ENCODE measurements at regions not wholly inside any gene's neighbourhood (a gene's known extent, or its start where the extent isn't known, plus 50 kb on each side); places are given as distances from the start of the nearest gene placed in this dataset.

DNA sequence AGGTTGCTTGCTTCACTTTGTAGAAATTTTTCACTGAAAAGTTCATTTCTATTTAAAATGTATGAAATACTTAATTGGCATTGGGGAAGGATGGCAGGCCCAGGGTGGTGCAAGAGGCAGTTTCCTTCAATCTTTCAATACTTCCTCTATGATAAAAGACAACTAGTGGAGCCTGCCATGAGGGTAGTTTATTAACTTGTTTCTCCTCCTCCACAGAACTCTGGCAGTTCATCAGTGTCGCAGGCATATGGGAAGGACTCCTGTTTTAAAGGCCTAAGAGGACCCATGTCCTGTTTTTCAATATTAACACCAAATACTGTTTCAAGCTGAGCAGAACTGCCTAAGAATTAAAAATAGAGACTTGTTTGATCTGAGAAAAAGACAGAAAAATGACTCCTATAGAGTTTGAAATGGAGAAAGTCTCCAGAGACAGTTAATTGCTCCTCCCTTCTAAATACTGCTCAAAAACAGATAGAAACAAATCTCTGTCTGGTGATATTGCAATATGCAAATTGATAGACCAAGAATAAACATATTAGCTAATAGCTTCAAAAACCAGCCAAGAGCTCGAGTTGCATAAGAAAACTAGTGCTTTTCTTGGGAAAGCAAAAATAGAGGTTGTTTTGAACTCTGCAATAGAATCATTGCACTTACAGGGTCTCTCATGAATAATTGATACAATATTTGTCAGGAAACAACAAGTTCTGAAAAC, 665.7 kb upstream of the SLC35B3 start:
- DNase-seq (no peak), ATAC-seq (no peak)
- Histone ChIP-seq H3K4me3 (ENCODE audit: low read length) (no peak overlapping the region), H3K9me3 (ENCODE audit: control insufficient read depth, insufficient read depth, low read length) (no peaks in the 10 kb centered on the region), H3K4me1 (ENCODE audit: control insufficient read depth, insufficient read depth, low read length) (no peaks in the 10 kb centered on the region), H3K27me3 (ENCODE audit: control insufficient read depth, insufficient read depth, low read length) (no peaks in the 10 kb centered on the region), H3K36me3 (ENCODE audit: control insufficient read depth, insufficient read depth, low read length) (no peaks in the 10 kb centered on the region), H3K27ac (ENCODE audit: low read length) (no peak overlapping the region)
- TF ChIP-seq, protein P1, sequence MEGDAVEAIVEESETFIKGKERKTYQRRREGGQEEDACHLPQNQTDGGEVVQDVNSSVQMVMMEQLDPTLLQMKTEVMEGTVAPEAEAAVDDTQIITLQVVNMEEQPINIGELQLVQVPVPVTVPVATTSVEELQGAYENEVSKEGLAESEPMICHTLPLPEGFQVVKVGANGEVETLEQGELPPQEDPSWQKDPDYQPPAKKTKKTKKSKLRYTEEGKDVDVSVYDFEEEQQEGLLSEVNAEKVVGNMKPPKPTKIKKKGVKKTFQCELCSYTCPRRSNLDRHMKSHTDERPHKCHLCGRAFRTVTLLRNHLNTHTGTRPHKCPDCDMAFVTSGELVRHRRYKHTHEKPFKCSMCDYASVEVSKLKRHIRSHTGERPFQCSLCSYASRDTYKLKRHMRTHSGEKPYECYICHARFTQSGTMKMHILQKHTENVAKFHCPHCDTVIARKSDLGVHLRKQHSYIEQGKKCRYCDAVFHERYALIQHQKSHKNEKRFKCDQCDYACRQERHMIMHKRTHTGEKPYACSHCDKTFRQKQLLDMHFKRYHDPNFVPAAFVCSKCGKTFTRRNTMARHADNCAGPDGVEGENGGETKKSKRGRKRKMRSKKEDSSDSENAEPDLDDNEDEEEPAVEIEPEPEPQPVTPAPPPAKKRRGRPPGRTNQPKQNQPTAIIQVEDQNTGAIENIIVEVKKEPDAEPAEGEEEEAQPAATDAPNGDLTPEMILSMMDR (IDR thresholded peaks at IDR 0.05): no peak
- WGBS (ENCODE audit: insufficient coverage): 42% methylated on average over 2 of the region's 2 CpGs
- H3K4me1 Mint-ChIP-seq: no peaks in the 10 kb centered on the region
- peaks cover 5 to 9% of the 10 kb centered on the region in 2 donors for H3K9me3 Mint-ChIP-seq
- H3K4me3 Mint-ChIP-seq: no peak overlapping the region
- H3K27me3 Mint-ChIP-seq (ENCODE audit: low read depth in 2 of 2): no peaks in the 10 kb centered on the region
- H3K36me3 Mint-ChIP-seq: no peaks in the 10 kb centered on the region
- no peak overlapping the region for H3K27ac Mint-ChIP-seq
- intact Hi-C loops (cut with micrococcal nuclease): no loop called here

DNA sequence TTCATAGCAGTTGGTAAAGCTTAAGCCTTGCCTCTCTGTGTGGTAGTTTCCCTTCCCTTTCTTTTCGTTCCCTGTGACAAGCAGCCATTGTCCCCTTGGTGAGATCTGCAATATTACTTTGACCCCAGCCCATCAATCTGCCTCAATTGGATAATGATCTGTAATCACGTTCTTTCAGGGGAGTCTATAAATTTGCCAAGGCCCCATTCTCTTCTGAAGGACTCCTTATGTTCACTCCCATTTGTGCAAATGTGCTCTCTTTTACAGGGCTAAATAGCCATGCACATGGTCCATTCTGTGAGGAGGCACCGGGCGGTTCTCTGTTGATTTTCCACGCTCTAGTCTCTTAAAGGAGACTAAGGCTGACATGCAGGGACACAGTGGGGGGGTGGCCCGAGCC, 660.4 kb upstream of the SLC35B3 start:
- TF ChIP-seq, protein P1 (IDR thresholded peaks at IDR 0.05): no peak
- H3K4me1 Mint-ChIP-seq: no peaks in the 10 kb centered on the region

DNA sequence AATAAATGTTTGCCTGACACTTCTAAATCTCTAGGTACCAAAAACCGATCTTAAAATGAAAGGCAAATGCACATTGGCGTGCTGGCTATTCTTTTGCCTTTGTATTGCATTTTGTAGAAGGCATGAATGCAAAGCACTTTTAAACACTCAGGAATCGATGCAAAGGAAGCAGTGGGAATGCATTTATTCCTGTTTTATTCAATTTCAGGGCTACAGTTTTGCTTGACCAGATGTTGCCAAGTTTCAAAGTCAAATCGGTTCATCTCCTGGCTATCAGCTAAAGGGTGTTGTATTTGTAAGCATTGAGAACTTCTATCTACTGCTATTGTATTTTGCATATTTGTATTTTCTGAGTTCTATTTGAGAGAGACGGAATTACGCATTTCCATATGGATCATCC, 659.8 kb upstream of the SLC35B3 start:
- Mint-ChIP-seq H3K4me3 (no peak overlapping the region), H3K9me3 (peaks cover 0 to 5% of the 10 kb centered on the region in 2 donors), H3K36me3 (no peaks in the 10 kb centered on the region), H3K27ac (no peak overlapping the region), H3K27me3 (ENCODE audit: low read depth in 2 of 2) (no peaks in the 10 kb centered on the region), H3K4me1 (no peaks in the 10 kb centered on the region)
- WGBS (ENCODE audit: insufficient coverage): 83% methylated on average over 4 of the region's 6 CpGs
- no peak overlapping the region for H3K4me3 ChIP-seq (ENCODE audit: low read length)
- intact Hi-C loops (cut with micrococcal nuclease): no loop called here
- no peaks in the 10 kb centered on the region for H3K27me3 ChIP-seq (ENCODE audit: control insufficient read depth, insufficient read depth, low read length)
- H3K4me1 ChIP-seq (ENCODE audit: control insufficient read depth, insufficient read depth, low read length): no peaks in the 10 kb centered on the region
- H3K9me3 ChIP-seq (ENCODE audit: control insufficient read depth, insufficient read depth, low read length): no peaks in the 10 kb centered on the region
- no peak overlapping the region for H3K27ac ChIP-seq (ENCODE audit: low read length)
- DNase-seq (no peak), ATAC-seq (no peak)
- H3K36me3 ChIP-seq (ENCODE audit: control insufficient read depth, insufficient read depth, low read length): no peaks in the 10 kb centered on the region
- TF ChIP-seq, protein P1 (IDR thresholded peaks at IDR 0.05): no peak

More for the DNA sequence above, 660.4 kb upstream of the SLC35B3 start:
- DNase-seq (no peak), ATAC-seq (no peak)
- Mint-ChIP-seq H3K27me3 (ENCODE audit: low read depth in 2 of 2) (no peaks in the 10 kb centered on the region), H3K27ac (no peak overlapping the region), H3K9me3 (peaks cover 0 to 9% of the 10 kb centered on the region in 2 donors), H3K36me3 (no peaks in the 10 kb centered on the region), H3K4me3 (no peak overlapping the region)
- no peaks in the 10 kb centered on the region for H3K4me1 ChIP-seq (ENCODE audit: control insufficient read depth, insufficient read depth, low read length)
- H3K9me3 ChIP-seq (ENCODE audit: control insufficient read depth, insufficient read depth, low read length): no peaks in the 10 kb centered on the region
- no peaks in the 10 kb centered on the region for H3K27me3 ChIP-seq (ENCODE audit: control insufficient read depth, insufficient read depth, low read length)
- H3K36me3 ChIP-seq (ENCODE audit: control insufficient read depth, insufficient read depth, low read length): no peaks in the 10 kb centered on the region
- 86% methylated on average over 6 of the region's 6 CpGs for WGBS (ENCODE audit: insufficient coverage)
- H3K27ac ChIP-seq (ENCODE audit: low read length): no peak overlapping the region
- intact Hi-C loops (cut with micrococcal nuclease): no loop called here
- H3K4me3 ChIP-seq (ENCODE audit: low read length): no peak overlapping the region

DNA sequence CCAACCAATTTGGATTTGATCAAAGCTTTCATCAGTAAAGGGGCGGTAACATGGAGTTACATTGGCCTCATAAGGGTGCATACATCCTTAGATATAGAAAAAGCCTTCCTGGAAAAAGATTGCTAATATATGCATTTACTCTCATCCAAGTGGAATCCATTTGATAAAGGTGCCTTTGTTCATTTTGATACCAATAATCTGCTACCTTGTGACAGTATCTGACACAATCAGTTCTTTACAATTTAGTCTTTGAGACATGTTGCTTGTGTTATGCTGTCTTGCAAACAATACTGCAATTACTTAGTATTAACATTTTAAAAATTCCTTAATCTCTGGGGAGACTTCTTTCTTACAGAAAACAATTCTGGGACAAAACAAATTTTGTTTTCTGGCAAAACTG, 654.4 kb upstream of the SLC35B3 start:
- no peak overlapping the region for H3K4me3 ChIP-seq (ENCODE audit: low read length)
- H3K4me3 Mint-ChIP-seq: no peak overlapping the region
- no peaks in the 10 kb centered on the region for H3K27me3 ChIP-seq (ENCODE audit: control insufficient read depth, insufficient read depth, low read length)
- H3K27ac Mint-ChIP-seq: no peak overlapping the region
- no peaks in the 10 kb centered on the region for H3K36me3 ChIP-seq (ENCODE audit: control insufficient read depth, insufficient read depth, low read length)
- H3K4me1 Mint-ChIP-seq: no peaks in the 10 kb centered on the region
- WGBS (ENCODE audit: insufficient coverage): no CpG with 5 or more reads among the region's 1 CpG
- no peaks in the 10 kb centered on the region for H3K27me3 Mint-ChIP-seq (ENCODE audit: low read depth in 2 of 2)
- no peak overlapping the region for H3K27ac ChIP-seq (ENCODE audit: low read length)
- intact Hi-C loops (cut with micrococcal nuclease): no loop called here
- peaks cover 3% of the 10 kb centered on the region for H3K4me1 ChIP-seq (ENCODE audit: control insufficient read depth, insufficient read depth, low read length)
- TF ChIP-seq, protein P1 (IDR thresholded peaks at IDR 0.05): no peak
- H3K36me3 Mint-ChIP-seq: no peaks in the 10 kb centered on the region
- no peak for ATAC-seq
- DNase-seq: no peak
- no peaks in the 10 kb centered on the region for H3K9me3 ChIP-seq (ENCODE audit: control insufficient read depth, insufficient read depth, low read length)
- H3K9me3 Mint-ChIP-seq: peaks cover 3 to 4% of the 10 kb centered on the region in 2 donors

Data from natural killer cell (primary cell).